Liver (tissue), 3 donors: ENCODE measurements at regions not wholly inside any gene's neighbourhood (a gene's known extent, or its start where the extent isn't known, plus 50 kb on each side); places are given as distances from the start of the nearest gene placed in this dataset.

ENCODE experiments used
- CTCF ChIP-seq: fragments of 150-350 bp; IDR thresholded peaks from 2 replicates; pipeline ENCODE4 v1.5.1; 2017; ENCODE audit warnings: improper control_type of control experiment, low read depth, low read length; ENCODE audit not compliant: missing input control
- GABPA ChIP-seq, 2 donors: IDR thresholded peaks in 1 of 2; conservative IDR thresholded peaks in 1 of 2; 2 replicates each; pipeline ENCODE4 v1.6.1; 2016; ENCODE audit warnings: antibody characterized with exemption in 2 of 2, mild to moderate bottlenecking in 1 of 2, moderate library complexity in 1 of 2
- HNF4G ChIP-seq: IDR thresholded peaks from 2 replicates; pipeline ENCODE4 v1.6.1; 2016; ENCODE audit warnings: antibody characterized with exemption
- MAX ChIP-seq: IDR thresholded peaks from 2 replicates; pipeline ENCODE4 v1.6.1; 2016; ENCODE audit warnings: antibody characterized with exemption
- NR2F2 ChIP-seq: IDR thresholded peaks from 2 replicates; pipeline ENCODE4 v1.6.1; 2016; ENCODE audit warnings: antibody characterized with exemption
- RAD21 ChIP-seq, 2 donors: IDR thresholded peaks; 2 replicates each; pipeline ENCODE4 v1.6.1; 2016; ENCODE audit warnings: antibody characterized with exemption in 2 of 2, mild to moderate bottlenecking in 2 of 2
- REST ChIP-seq: IDR thresholded peaks from 2 replicates; pipeline ENCODE4 v1.6.1; 2016; ENCODE audit warnings: antibody characterized with exemption, mild to moderate bottlenecking
- donor health status: healthy.
- donor health status: healthy.

- TF ChIP-seq CTCF = no peak
- no peak for TF ChIP-seq MAX
- TF ChIP-seq HNF4G = no peak
- no peak for TF ChIP-seq NR2F2
- no peak for TF ChIP-seq RAD21 (IDR thresholded peaks at IDR 0.05)
- TF ChIP-seq GABPA (IDR thresholded peaks at IDR 0.05 in 1 of 2, conservative IDR thresholded peaks at IDR 0.05 in 1 of 2) = no peak
- no peak for TF ChIP-seq REST
Observed at GRCh38 chr6:166714581-166714980, 87.5 kb upstream of the RPS6KA2 start.
